DND-41 (cell line): ENCODE measurements at regions not wholly inside any gene's neighbourhood (a gene's known extent, or its start where the extent isn't known, plus 50 kb on each side); places are given as distances from the start of the nearest gene placed in this dataset.

ENCODE experiments used
- EZH2 ChIP-seq: IDR thresholded peaks from 3 replicates; pipeline ENCODE4 v1.6.1; 2012; ENCODE audit warnings: borderline replicate concordance, low read depth, mild to moderate bottlenecking, moderate library complexity, low read length, inconsistent platforms; ENCODE audit not compliant: severe bottlenecking
- TF ChIP-seq, protein P1 (sequence below): IDR thresholded peaks from 2 replicates; pipeline ENCODE4 v1.5.1; 2012; ENCODE audit warnings: borderline replicate concordance, low read length, moderate library complexity, mild to moderate bottlenecking; ENCODE audit not compliant: poor library complexity, severe bottlenecking; ENCODE audit errors: extremely low read depth

DNA sequence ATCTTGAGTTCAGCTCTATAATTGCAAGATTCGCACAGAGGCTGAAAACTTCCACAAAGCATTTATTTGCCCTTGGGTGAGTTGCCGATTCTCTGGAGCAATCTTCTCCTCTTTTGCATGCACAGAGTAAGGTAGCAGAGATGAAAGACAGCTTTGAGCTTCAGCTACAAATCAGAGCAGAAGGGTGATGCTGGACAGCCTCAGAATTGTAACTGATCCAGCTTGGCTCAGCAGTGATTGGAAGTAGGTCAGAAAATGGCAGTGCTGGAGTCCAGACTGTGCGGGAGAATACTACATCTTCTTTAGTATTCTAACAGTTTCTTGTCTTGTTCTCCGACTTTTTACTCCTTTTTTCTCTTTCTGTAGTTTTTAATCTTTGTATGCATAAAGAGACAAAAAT is 55.4 kb upstream of the CDC14C start:
- TF ChIP-seq, protein P1, sequence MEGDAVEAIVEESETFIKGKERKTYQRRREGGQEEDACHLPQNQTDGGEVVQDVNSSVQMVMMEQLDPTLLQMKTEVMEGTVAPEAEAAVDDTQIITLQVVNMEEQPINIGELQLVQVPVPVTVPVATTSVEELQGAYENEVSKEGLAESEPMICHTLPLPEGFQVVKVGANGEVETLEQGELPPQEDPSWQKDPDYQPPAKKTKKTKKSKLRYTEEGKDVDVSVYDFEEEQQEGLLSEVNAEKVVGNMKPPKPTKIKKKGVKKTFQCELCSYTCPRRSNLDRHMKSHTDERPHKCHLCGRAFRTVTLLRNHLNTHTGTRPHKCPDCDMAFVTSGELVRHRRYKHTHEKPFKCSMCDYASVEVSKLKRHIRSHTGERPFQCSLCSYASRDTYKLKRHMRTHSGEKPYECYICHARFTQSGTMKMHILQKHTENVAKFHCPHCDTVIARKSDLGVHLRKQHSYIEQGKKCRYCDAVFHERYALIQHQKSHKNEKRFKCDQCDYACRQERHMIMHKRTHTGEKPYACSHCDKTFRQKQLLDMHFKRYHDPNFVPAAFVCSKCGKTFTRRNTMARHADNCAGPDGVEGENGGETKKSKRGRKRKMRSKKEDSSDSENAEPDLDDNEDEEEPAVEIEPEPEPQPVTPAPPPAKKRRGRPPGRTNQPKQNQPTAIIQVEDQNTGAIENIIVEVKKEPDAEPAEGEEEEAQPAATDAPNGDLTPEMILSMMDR: no peak
- no peak for TF ChIP-seq EZH2
